IgD-negative memory B cell (primary cell): ENCODE measurements at regions not wholly inside any gene's neighbourhood (a gene's known extent, or its start where the extent isn't known, plus 50 kb on each side); places are given as distances from the start of the nearest gene placed in this dataset.

Experiments used
- H3K27ac Mint-ChIP-seq, 3 donors: one replicate each; pipeline ENCODE4 v1.8.0; 2020 to 2022; ENCODE audit warnings: mild to moderate bottlenecking in 3 of 3, mixed read lengths in 3 of 3, moderate library complexity in 1 of 3
- H3K27me3 Mint-ChIP-seq: one replicate; pipeline ENCODE4 v1.8.0; 2021; ENCODE audit warnings: mixed read lengths
- H3K36me3 Mint-ChIP-seq: one replicate; pipeline ENCODE4 v1.8.0; 2020; ENCODE audit warnings: mild to moderate bottlenecking, mixed read lengths
- H3K4me1 Mint-ChIP-seq, 3 donors: one replicate each; pipeline ENCODE4 v1.8.0; 2020 to 2022; ENCODE audit warnings: mixed read lengths in 3 of 3, mild to moderate bottlenecking in 1 of 3
- H3K4me3 Mint-ChIP-seq, 4 donors: one replicate each; pipeline ENCODE4 v1.8.0; 2020 to 2022; ENCODE audit warnings: mild to moderate bottlenecking in 4 of 4, mixed read lengths in 4 of 4, moderate library complexity in 3 of 4
- H3K9me3 Mint-ChIP-seq, 3 donors: one replicate each; pipeline ENCODE4 v1.8.0; 2020 to 2021; ENCODE audit warnings: mixed read lengths in 3 of 3, mild to moderate bottlenecking in 1 of 3

DNA sequence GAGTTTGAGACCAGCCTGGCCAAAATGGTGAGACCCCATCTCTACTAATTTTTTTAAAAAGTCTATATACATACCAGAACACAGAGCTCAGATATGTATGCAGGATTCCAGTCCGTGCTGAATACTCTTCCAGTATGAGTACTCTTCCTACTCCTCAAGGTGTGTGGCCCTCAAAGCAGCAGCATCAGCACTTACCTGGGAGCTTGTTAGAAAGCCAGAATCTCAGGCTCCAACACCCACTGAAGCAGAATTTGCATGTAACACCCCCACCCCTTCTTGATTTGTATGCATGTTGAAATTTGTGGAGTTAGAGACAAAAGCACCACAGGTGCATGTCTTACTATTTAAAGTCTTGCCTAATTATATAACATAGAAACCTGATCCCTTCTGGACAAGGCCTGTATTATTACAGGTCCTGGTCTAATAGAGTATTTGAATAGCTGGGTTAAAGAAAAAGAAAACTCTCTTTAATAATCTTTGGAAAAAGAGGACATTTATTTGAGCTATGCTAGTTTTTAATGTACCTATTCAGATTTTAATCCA is 50.3 kb upstream of the NFE2L2 start:
- no peak overlapping the region for H3K27ac Mint-ChIP-seq
- peaks cover 1% of the 10 kb centered on the region for H3K27me3 Mint-ChIP-seq
- peaks cover 6% of the 10 kb centered on the region for H3K36me3 Mint-ChIP-seq
- H3K4me1 Mint-ChIP-seq = no peaks in the 10 kb centered on the region
- H3K4me3 Mint-ChIP-seq = no peak overlapping the region
- peaks cover 0 to 2% (median 0%) of the 10 kb centered on the region in 3 donors for H3K9me3 Mint-ChIP-seq

DNA sequence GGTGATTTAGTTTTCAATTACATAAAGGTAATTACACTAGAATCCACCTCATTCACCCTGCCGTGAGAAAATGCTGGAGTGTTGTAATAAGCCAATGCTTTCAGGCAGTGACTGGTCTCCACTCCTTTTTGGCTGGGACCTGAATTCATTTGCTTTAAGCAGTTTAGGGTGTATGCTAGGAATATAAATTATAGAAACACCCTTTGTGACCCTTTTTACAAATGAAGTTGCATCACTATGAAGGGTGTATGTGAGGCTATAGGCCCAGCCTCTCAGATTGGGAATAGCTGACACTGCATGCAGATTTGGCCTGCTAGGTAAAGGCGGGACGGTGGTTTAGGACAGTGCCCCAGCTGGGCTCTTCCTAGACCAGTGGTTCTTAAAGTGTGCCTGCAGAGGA is 50.8 kb upstream of the NFE2L2 start:
- Mint-ChIP-seq H3K4me1 (no peaks in the 10 kb centered on the region), H3K27me3 (peaks cover 1% of the 10 kb centered on the region), H3K9me3 (peaks cover 0 to 2% (median 0%) of the 10 kb centered on the region in 3 donors), H3K27ac (no peak overlapping the region), H3K36me3 (peaks cover 6% of the 10 kb centered on the region), H3K4me3 (no peak overlapping the region)

DNA sequence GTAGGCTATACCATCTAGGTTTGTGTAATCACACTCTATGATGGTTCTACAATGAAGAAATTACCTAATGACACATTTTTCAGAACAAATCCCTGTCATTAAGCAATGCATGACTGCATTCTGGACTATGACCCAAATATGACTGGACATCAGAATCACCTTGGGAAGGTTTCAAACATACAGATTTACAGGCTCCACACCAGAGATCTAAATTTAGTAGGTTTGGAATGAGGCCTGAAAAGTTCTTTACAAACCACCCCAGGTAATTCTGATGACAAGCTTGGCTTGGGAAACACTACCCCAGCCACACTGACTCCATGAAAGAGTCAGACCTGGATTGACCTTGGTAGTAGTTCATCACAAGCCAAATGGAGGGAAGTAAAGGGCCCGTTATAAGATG is 52.2 kb upstream of the NFE2L2 start:
- no peak overlapping the region for H3K4me3 Mint-ChIP-seq
- no peaks in the 10 kb centered on the region for H3K4me1 Mint-ChIP-seq
- no peak overlapping the region for H3K27ac Mint-ChIP-seq
- peaks cover 0 to 2% (median 0%) of the 10 kb centered on the region in 3 donors for H3K9me3 Mint-ChIP-seq
- peaks cover 6% of the 10 kb centered on the region for H3K36me3 Mint-ChIP-seq
- no peaks in the 10 kb centered on the region for H3K27me3 Mint-ChIP-seq

DNA sequence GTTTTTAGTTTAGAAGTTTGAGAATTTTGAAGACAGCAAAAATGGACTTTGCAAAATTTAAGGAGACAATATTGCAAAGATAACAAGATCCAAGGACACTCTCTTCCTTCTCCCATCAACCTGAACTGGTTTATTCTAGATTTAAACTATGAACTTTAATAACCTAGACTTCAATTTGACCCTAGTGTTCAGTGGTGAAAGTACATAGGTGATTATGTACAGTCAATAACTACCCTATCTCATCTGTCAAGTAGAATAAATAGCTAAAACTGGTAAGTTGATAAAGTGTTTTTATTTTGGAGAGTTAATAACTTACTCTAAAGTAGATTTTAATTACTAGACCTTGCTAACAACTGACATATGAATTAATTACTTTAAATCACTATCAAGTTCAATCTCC is 52.9 kb upstream of the NFE2L2 start:
- no peak overlapping the region for H3K4me3 Mint-ChIP-seq
- H3K4me1 Mint-ChIP-seq = no peaks in the 10 kb centered on the region
- no peaks in the 10 kb centered on the region for H3K27me3 Mint-ChIP-seq
- no peaks in the 10 kb centered on the region for H3K9me3 Mint-ChIP-seq
- peaks cover 6% of the 10 kb centered on the region for H3K36me3 Mint-ChIP-seq
- no peak overlapping the region for H3K27ac Mint-ChIP-seq

DNA sequence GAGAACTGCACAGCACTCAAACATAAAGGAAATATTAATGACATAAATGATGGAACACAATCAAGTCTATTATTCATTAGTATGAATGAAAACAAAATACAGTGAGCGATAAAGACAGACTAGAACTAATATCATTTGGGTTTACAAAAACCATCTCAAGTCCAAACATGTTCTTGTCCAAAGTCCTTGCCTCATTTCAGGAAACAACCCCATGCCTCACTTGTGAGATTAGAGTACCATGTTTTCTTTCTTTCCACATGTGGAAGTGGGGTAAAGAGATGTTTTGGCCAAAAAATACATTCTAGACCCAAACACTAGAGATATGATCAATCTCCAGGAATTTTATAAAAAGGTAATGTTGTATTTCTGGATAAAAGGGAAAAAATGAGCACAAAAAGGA is 53.3 kb upstream of the NFE2L2 start:
- Mint-ChIP-seq H3K4me3 (no peak overlapping the region), H3K27me3 (no peaks in the 10 kb centered on the region)

DNA sequence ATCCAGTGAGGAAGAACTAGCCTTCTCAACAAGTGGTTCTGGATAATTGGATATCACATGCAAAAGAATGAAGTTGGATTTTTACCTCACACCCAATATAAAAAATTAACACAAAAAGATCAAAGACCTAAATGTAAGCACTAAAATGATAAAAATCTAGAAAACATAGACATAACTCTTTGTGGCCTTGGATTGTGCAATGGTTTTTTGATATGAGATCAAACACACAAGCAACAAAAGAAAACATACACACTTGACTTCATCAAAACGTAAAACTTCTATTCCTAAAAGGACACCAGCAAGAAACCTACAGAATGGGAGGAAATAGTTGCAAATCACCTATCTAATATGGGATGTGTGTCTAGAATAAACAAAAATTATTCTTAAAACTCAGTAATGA is 54.1 kb upstream of the NFE2L2 start:
- Mint-ChIP-seq H3K9me3 (no peaks in the 10 kb centered on the region), H3K36me3 (peaks cover 8% of the 10 kb centered on the region), H3K27me3 (no peaks in the 10 kb centered on the region), H3K4me1 (no peaks in the 10 kb centered on the region), H3K27ac (no peak overlapping the region), H3K4me3 (no peak overlapping the region)

More for the DNA sequence above, 53.3 kb upstream of the NFE2L2 start:
- H3K9me3 Mint-ChIP-seq = no peaks in the 10 kb centered on the region
- H3K27ac Mint-ChIP-seq = no peak overlapping the region
- no peaks in the 10 kb centered on the region for H3K4me1 Mint-ChIP-seq
- peaks cover 6% of the 10 kb centered on the region for H3K36me3 Mint-ChIP-seq

DNA sequence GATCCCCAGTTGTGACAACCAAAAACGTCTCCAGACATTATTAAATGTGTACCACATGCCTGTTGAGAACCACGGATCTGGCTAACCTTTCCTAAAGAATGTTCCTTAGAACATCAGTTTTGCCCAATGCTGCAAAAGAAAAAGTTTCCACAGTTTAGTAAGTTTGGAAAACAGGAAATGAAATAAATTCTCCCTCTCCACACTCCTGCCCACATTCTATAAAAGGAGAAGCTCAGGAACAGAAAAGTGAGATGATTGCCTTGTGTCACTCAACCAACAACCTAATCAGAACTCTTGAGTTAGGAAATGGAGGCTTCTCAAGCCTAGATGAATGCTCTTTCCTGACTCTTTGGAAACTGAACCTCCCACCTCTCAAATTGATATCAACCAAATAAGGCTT is 56.1 kb upstream of the NFE2L2 start:
- H3K4me1 Mint-ChIP-seq = no peaks in the 10 kb centered on the region
- no peak overlapping the region for H3K4me3 Mint-ChIP-seq
- no peak overlapping the region for H3K27ac Mint-ChIP-seq
- no peaks in the 10 kb centered on the region for H3K27me3 Mint-ChIP-seq
- peaks cover 15% of the 10 kb centered on the region for H3K36me3 Mint-ChIP-seq
- no peaks in the 10 kb centered on the region for H3K9me3 Mint-ChIP-seq

DNA sequence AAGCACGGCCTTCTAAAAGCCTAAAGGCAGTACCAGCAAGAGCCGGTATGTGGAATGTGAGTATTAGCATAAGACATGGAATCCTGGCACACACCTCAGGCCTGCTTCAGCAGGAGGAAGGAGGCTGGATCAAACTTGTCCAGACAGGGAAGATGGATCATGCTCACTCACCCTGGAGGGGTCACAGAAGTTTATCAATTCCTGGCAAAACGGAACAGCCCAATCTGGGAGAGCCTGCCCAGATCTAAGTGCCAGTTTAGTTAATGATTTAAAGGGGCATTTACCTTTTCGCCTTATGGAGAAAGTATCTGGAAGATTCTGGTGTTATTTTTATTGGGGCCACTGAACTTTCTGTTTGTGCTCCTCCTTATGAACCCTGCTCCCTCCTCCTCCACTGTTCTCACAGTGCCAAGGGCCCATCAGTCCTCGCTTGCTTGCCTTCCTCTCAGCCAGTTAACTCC is 58.3 kb upstream of the NFE2L2 start:
- H3K9me3 Mint-ChIP-seq = no peaks in the 10 kb centered on the region
- no peak overlapping the region for H3K4me3 Mint-ChIP-seq
- H3K4me1 Mint-ChIP-seq = no peaks in the 10 kb centered on the region
- no peak overlapping the region for H3K27ac Mint-ChIP-seq
- peaks cover 15% of the 10 kb centered on the region for H3K36me3 Mint-ChIP-seq
- no peaks in the 10 kb centered on the region for H3K27me3 Mint-ChIP-seq

DNA sequence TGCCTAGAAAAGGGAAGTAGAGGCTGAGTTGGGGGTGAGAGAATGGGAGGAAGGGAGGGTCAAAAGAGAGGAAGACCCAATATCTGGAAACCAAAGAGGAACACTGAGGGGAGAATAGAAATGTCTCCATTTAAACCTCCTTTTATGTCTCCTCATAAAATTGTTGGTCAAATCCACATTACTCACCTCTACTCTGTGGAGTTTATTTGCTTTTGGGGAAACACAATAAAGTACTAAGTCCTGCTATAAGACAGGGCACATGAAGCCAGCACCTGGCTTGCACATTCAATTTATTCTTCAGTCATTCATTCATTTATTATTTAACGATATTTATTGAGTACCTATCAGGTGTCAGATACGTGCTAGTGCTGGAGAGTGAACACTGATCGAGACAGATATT is 60.3 kb upstream of the NFE2L2 start:
- no peaks in the 10 kb centered on the region for H3K9me3 Mint-ChIP-seq
- no peaks in the 10 kb centered on the region for H3K27me3 Mint-ChIP-seq
- H3K4me3 Mint-ChIP-seq = no peak overlapping the region
- no peaks in the 10 kb centered on the region for H3K4me1 Mint-ChIP-seq
- H3K27ac Mint-ChIP-seq = no peak overlapping the region
- H3K36me3 Mint-ChIP-seq = peaks cover 8% of the 10 kb centered on the region

DNA sequence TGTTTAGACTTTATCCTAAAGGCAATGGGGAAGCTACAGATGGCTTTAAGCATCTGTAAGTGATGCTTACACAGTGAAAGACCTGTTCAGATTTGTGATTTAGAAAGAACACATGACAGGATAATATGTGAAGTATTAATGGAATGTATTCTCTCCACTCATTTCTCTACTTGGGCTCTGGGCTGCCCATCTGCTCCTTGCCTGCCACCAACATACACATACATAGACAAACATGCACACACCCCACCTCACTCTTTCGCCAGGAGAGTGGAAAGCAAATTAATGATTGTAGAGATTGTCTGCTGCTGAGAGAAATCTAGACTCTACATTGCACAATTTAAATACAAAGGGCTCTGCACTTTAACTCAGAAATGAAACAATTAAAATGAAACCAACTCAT is 61.0 kb upstream of the NFE2L2 start:
- Mint-ChIP-seq H3K4me3 (no peak overlapping the region), H3K27ac (no peak overlapping the region), H3K36me3 (peaks cover 8% of the 10 kb centered on the region), H3K4me1 (no peaks in the 10 kb centered on the region), H3K27me3 (no peaks in the 10 kb centered on the region), H3K9me3 (no peaks in the 10 kb centered on the region)

DNA sequence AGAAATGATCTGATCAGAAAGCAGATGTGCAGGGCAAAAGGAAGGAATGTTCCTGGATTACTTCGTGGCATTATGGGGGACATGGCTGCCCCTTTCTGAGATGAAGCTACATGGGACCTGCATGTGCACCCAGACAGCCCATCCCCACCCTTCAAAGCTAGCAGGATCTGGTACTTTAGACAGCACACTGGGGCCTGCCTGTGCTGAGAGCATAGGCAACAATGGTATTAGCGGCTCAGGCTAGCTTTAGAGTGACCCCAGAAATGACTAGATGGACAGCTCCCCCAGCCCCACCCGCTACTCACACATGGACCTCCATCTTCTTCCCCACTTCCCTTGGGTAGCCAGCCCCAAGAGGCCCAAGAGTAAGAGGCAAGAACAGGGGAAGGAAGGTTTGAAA is 61.5 kb upstream of the NFE2L2 start:
- no peaks in the 10 kb centered on the region for H3K9me3 Mint-ChIP-seq
- H3K4me3 Mint-ChIP-seq = no peak overlapping the region
- H3K36me3 Mint-ChIP-seq = peaks cover 8% of the 10 kb centered on the region
- H3K27me3 Mint-ChIP-seq = no peaks in the 10 kb centered on the region
- no peak overlapping the region for H3K27ac Mint-ChIP-seq
- no peaks in the 10 kb centered on the region for H3K4me1 Mint-ChIP-seq

DNA sequence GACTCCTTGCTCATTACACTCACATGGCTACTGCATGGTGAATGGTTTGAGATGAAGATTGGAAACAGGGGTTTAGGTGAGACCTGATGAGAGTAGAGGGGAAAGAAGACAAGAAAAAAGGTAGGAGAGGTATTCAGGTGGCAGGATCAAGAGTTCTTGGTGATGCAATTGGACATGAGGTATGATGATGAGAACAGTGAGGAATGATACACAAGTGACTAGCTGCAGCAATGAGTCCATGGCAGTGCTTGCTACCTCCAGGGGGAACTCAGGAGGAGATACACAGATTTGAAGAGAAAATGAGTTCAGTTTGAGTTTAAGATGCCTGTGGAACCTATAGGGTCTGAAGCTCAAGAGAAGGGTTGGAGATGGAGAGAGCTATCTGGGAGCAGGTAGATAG is 62.1 kb upstream of the NFE2L2 start:
- H3K4me1 Mint-ChIP-seq = no peaks in the 10 kb centered on the region
- H3K27ac Mint-ChIP-seq = no peak overlapping the region
- H3K27me3 Mint-ChIP-seq = no peaks in the 10 kb centered on the region
- no peak overlapping the region for H3K4me3 Mint-ChIP-seq
- no peaks in the 10 kb centered on the region for H3K9me3 Mint-ChIP-seq
- peaks cover 8% of the 10 kb centered on the region for H3K36me3 Mint-ChIP-seq

DNA sequence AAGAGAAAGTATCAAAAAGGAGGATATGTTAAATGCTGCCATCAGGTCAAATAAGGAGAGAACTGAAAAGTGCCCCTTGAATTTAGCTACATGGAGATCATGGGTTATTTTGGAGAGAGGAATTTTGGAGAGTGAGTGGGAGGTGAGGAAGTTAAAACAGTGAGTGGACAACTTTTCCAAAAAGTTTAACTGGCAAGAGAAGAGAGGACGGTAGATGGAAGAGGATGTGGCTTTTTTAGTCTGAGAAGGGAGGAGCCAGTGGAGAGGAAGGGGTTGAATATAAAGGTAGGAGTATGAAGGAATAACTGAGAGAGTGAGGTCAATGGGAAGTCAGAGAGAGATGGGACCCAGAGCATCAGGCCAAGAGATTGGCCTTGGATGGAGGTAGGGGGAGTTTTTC is 62.5 kb upstream of the NFE2L2 start:
- no peaks in the 10 kb centered on the region for H3K27me3 Mint-ChIP-seq
- H3K9me3 Mint-ChIP-seq = no peaks in the 10 kb centered on the region
- H3K4me3 Mint-ChIP-seq = no peak overlapping the region
- peaks cover 8% of the 10 kb centered on the region for H3K36me3 Mint-ChIP-seq
- no peak overlapping the region for H3K27ac Mint-ChIP-seq
- H3K4me1 Mint-ChIP-seq = peaks cover 0 to 2% (median 0%) of the 10 kb centered on the region in 3 donors

DNA sequence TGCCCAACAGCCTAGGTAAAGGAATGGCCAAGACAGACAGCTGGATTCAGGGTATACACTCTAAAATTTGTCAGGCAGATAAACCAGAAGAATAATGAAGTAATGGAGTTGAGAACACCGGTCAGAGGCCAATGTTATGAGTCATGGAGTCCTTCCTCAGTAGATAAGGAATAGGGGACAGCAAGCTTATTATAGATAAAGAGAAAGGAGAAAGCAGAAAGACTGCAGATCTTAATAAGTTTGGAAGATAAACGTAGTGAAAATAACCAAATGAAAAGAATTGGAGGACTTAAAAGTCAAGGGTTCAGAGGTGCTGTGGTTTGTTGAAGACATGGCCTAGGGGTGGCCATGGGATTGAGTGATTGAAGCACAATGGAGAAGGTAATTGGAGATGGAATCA is 63.5 kb upstream of the NFE2L2 start:
- H3K36me3 Mint-ChIP-seq = peaks cover 8% of the 10 kb centered on the region
- H3K9me3 Mint-ChIP-seq = no peaks in the 10 kb centered on the region
- H3K27me3 Mint-ChIP-seq = no peaks in the 10 kb centered on the region
- no peak overlapping the region for H3K4me3 Mint-ChIP-seq
- H3K4me1 Mint-ChIP-seq = peaks cover 0 to 5% (median 2%) of the 10 kb centered on the region in 3 donors
- no peak overlapping the region for H3K27ac Mint-ChIP-seq

DNA sequence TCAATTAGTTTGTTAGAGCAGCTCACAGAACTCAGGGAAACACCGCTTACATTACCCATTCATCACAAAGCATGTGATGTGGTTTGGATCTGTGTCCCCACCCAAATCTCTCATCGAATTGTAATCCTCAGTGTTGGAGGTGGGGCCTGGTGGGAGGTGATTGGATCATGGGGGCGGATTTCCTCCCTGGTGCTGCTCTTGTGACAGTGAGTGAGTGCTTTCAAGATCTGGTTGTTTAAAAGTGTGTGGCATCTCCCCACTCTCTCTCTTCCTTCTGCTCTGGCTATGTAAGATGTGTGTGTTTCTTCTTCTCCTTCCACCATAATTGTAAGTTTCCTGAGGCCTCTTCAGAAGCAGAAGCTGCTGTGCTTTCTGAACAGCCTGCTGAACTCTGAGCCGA is 63.5 kb upstream of the AGPS start:
- Mint-ChIP-seq H3K9me3 (no peaks in the 10 kb centered on the region), H3K4me1 (peaks cover 0 to 5% (median 2%) of the 10 kb centered on the region in 3 donors), H3K27ac (no peak overlapping the region), H3K36me3 (peaks cover 3% of the 10 kb centered on the region), H3K27me3 (no peaks in the 10 kb centered on the region), H3K4me3 (no peak overlapping the region)

DNA sequence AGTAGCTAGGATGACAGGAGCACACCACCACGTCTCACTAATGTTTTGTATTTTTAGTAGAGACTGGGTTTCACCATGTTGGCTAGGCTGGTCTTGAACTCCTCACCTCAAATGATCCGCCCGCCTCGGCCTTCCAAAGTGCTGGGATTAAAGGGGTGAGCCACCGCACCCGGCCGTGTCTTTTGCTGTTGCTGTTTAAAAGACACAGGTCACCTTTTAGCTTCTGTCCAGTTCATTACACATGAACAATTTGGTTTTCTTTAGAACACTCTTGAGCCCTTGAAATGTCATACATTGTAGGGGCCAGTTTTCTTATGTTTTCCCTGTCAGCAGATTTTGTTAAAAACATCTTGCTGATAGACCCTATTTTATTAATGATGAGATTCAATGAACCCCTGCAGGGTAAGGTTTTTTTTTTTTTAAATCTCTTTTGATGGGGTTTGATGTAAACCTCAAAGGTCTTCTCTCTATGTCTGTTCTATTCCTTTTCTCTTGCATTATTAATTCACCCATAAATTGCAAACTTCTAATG is 61.0 kb upstream of the AGPS start:
- Mint-ChIP-seq H3K4me1 (peaks cover 2 to 6% (median 5%) of the 10 kb centered on the region in 3 donors), H3K27me3 (no peaks in the 10 kb centered on the region), H3K36me3 (no peaks in the 10 kb centered on the region), H3K9me3 (no peaks in the 10 kb centered on the region), H3K27ac (peak overlapping the region in 2 of 3 donors; percentile 25 to 83), H3K4me3 (no peak overlapping the region)
